ENCODE measurements at regions not wholly inside any gene's neighbourhood (a gene's known extent, or its start where the extent isn't known, plus 50 kb on each side); places are given as distances from the start of the nearest gene placed in this dataset.

GRCh38 chr5:30686530-30686929, 507.0 kb upstream of the CDH6 start:
- TF ChIP-seq CTCF (conservative IDR thresholded peaks at IDR 0.05; ENCODE audit: low read depth in 2 of 2) (no peak), POLR2AphosphoS5 (IDR thresholded peaks at IDR 0.05; ENCODE audit: low read depth) (no peak), REST (IDR thresholded peaks at IDR 0.05; ENCODE audit: unreplicated experiment) (no peak), EZH2 (IDR thresholded peaks at IDR 0.05; ENCODE audit: low read depth, unreplicated experiment) (no peak), ETS1 (IDR thresholded peaks at IDR 0.05) (no peak), EZH2phosphoT487 (IDR thresholded peaks at IDR 0.05; ENCODE audit: unreplicated experiment) (no peak), CREB1 (CRISPR knock-in tag; IDR thresholded peaks at IDR 0.05; ENCODE audit: low read depth) (no peak), JUNB (IDR thresholded peaks at IDR 0.05; ENCODE audit: unreplicated experiment) (no peak), NANOG (IDR thresholded peaks at IDR 0.05; ENCODE audit: borderline replicate concordance) (no peak), ZNF462 (CRISPR knock-in tag; IDR thresholded peaks at IDR 0.05) (no peak), STAT1 (IDR thresholded peaks at IDR 0.05; ENCODE audit: unreplicated experiment) (no peak)

Measured in GM23338 (cell line).